ENCODE measurements at regions not wholly inside any gene's neighbourhood (a gene's known extent, or its start where the extent isn't known, plus 50 kb on each side); places are given as distances from the start of the nearest gene placed in this dataset.

- FAIRE-seq = no peak
- ATAC-seq = no peak
- ChIA-PET CTCF (ENCODE audit: low intra/inter-chr PET ratio) (no interaction called here), POLR2A (no interaction called here)
- H3K4me2 ChIP-seq (ENCODE audit: insufficient read depth, low read length) = no peak overlapping the region
- H3K4me3 ChIP-seq = no peak overlapping the region
- DNase-seq (ENCODE audit: extremely low read depth in 1 of 4, low spot score in 3 of 4) = no peak
- H2AFZ ChIP-seq (ENCODE audit: low read depth, low read length) = no peak overlapping the region
- peaks cover 0 to 4% of the 10 kb centered on the region in 2 experiments; a peak in 1 of 5 replicates for H3K27me3 ChIP-seq (ENCODE audit: control insufficient read depth in 2 of 2, insufficient read depth in 2 of 2, low read length in 2 of 2)
- no TSS peak for BruUV-seq (replicated peaks)
- no CpG with 5 or more reads among the region's 1 CpG for WGBS (ENCODE audit: insufficient coverage, low coverage, missing lambda C conversion rate)
- H3K79me2 ChIP-seq (ENCODE audit: control insufficient read depth, insufficient read depth, low read length) = no peaks in the 10 kb centered on the region
- H3K27ac ChIP-seq (ENCODE audit: extremely low read depth, low read depth, low read length) = no peak overlapping the region
- H4K20me1 ChIP-seq (replicated peaks; ENCODE audit: control insufficient read depth, insufficient read depth, low read length) = no peaks in the 10 kb centered on the region
- H3K9me3 ChIP-seq (replicated peaks; ENCODE audit: control insufficient read depth, insufficient read depth, low read depth, low read length) = no peaks in the 10 kb centered on the region
- intact Hi-C loops (cut with micrococcal nuclease) (no loop called here), in situ Hi-C loops (cut with MboI) (no loop called here)
- no peaks in the 10 kb centered on the region for H3K4me1 ChIP-seq (replicated peaks in 1 of 2; ENCODE audit: control insufficient read depth in 2 of 2, insufficient read depth in 2 of 2, low read length in 2 of 2)
- TF ChIP-seq SRSF7 (optimal IDR thresholded peaks at IDR 0.05; ENCODE audit: low read depth, low read length) = no peak
- H3K9me1 ChIP-seq (ENCODE audit: control insufficient read depth, insufficient read depth, low read length) = no peaks in the 10 kb centered on the region
- no peak overlapping the region for H3K9ac ChIP-seq (ENCODE audit: insufficient read depth in 1 of 2, low read depth in 2 of 2, low read length in 2 of 2)
- H3K36me3 ChIP-seq (ENCODE audit: control insufficient read depth, insufficient read depth, low read length) = no peaks in the 10 kb centered on the region
These were observed 354.1 kb downstream of the TXNL1 start for GRCh38 chr18:56284319-56284718.

- ATAC-seq = no peak
- FAIRE-seq = no peak
- no peaks in the 10 kb centered on the region for H3K79me2 ChIP-seq (ENCODE audit: control insufficient read depth, insufficient read depth, low read length)
- H2AFZ ChIP-seq (ENCODE audit: low read depth, low read length) = no peak overlapping the region
- CTCF ChIA-PET (ENCODE audit: low intra/inter-chr PET ratio) = no interaction called here
- intact Hi-C loops (cut with micrococcal nuclease) (no loop called here), in situ Hi-C loops (cut with MboI) (no loop called here)
- no peaks in the 10 kb centered on the region for H4K20me1 ChIP-seq (replicated peaks; ENCODE audit: control insufficient read depth, insufficient read depth, low read length)
- no peak for DNase-seq (ENCODE audit: extremely low read depth in 1 of 4, low spot score in 3 of 4)
- H3K9ac ChIP-seq (ENCODE audit: insufficient read depth in 1 of 2, low read depth in 2 of 2, low read length in 2 of 2) = no peak overlapping the region
- H3K4me3 ChIP-seq = no peak overlapping the region
- H3K9me3 ChIP-seq (replicated peaks; ENCODE audit: control insufficient read depth, insufficient read depth, low read depth, low read length) = no peaks in the 10 kb centered on the region
- H3K9me1 ChIP-seq (ENCODE audit: control insufficient read depth, insufficient read depth, low read length) = no peaks in the 10 kb centered on the region
- H3K27me3 ChIP-seq (ENCODE audit: control insufficient read depth in 2 of 2, insufficient read depth in 2 of 2, low read length in 2 of 2) = peaks cover 0 to 4% of the 10 kb centered on the region in 2 experiments; a peak in 1 of 5 replicates
- no peak overlapping the region for H3K4me2 ChIP-seq (ENCODE audit: insufficient read depth, low read length)
- H3K36me3 ChIP-seq (ENCODE audit: control insufficient read depth, insufficient read depth, low read length) = no peaks in the 10 kb centered on the region
- no peaks in the 10 kb centered on the region for H3K4me1 ChIP-seq (replicated peaks in 1 of 2; ENCODE audit: control insufficient read depth in 2 of 2, insufficient read depth in 2 of 2, low read length in 2 of 2)
- H3K27ac ChIP-seq (ENCODE audit: extremely low read depth, low read depth, low read length) = no peak overlapping the region
- POLR2A ChIA-PET = no interaction called here
- no TSS peak for BruUV-seq (replicated peaks)
- TF ChIP-seq NCOR1 (IDR thresholded peaks at IDR 0.05) = no peak
- no peak for TF ChIP-seq CEBPG (CRISPR knock-in tag; IDR thresholded peaks at IDR 0.05)
- no peak for TF ChIP-seq CEBPG (tag; conservative IDR thresholded peaks at IDR 0.05 in 1 of 2, IDR thresholded peaks at IDR 0.05 in 1 of 2)
- no peak for TF ChIP-seq SAFB2 (IDR thresholded peaks at IDR 0.05; ENCODE audit: borderline replicate concordance, low read depth, low read length, severe bottlenecking)
- TF ChIP-seq E2F4 (CRISPR knock-in tag; IDR thresholded peaks at IDR 0.05; ENCODE audit: low read depth) = no peak
- no peak for TF ChIP-seq PHF20 (IDR thresholded peaks at IDR 0.05; ENCODE audit: partially characterized antibody)
- TF ChIP-seq MEF2D (tag; conservative IDR thresholded peaks at IDR 0.05; ENCODE audit: low read depth) = no peak
- no peak for TF ChIP-seq SRSF1 (IDR thresholded peaks at IDR 0.05; ENCODE audit: low read depth, low read length)
- no peak for TF ChIP-seq SFPQ (IDR thresholded peaks at IDR 0.05; ENCODE audit: low read depth, low read length)
- TF ChIP-seq CREB1 (IDR thresholded peaks at IDR 0.05) = no peak
- no peak for TF ChIP-seq CREB1 (CRISPR knock-in tag; IDR thresholded peaks at IDR 0.05)
- no peak for TF ChIP-seq ZNF354B (CRISPR knock-in tag; IDR thresholded peaks at IDR 0.05)
- TF ChIP-seq BRD9 (IDR thresholded peaks at IDR 0.05; ENCODE audit: low read depth, partially characterized antibody) = no peak
- TF ChIP-seq FIP1L1 (IDR thresholded peaks at IDR 0.05; ENCODE audit: low read depth, low read length, poor library complexity, severe bottlenecking) = no peak
These were observed 355.1 kb downstream of the TXNL1 start for GRCh38 chr18:56283316-56283715.
